ENCODE measurements at regions not wholly inside any gene's neighbourhood (a gene's known extent, or its start where the extent isn't known, plus 50 kb on each side); places are given as distances from the start of the nearest gene placed in this dataset.

GRCh38 chr7:371119-371778, 81.3 kb downstream of the FOXL3 start:
- DNase-seq (ENCODE audit: extremely low read depth, insufficient read length): no peak
- Histone ChIP-seq H3K27me3 (replicated peaks; ENCODE audit: control insufficient read depth, insufficient read depth, low read length) (no peaks in the 10 kb centered on the region; the same call in 1 of the 2 replicates), H3K36me3 (ENCODE audit: control insufficient read depth, insufficient read depth, low read length) (no peaks in the 10 kb centered on the region), H3K4me3 (replicated peaks; ENCODE audit: low read depth, low read length) (no peak overlapping the region)
- TF ChIP-seq CTCF (IDR thresholded peaks at IDR 0.05; ENCODE audit: insufficient read depth, low read length, poor library complexity, severe bottlenecking): no peak

- no peak for DNase-seq (ENCODE audit: extremely low read depth, insufficient read length)
- Histone ChIP-seq H3K4me3 (replicated peaks; ENCODE audit: low read depth, low read length) (no peak overlapping the region), H3K27me3 (replicated peaks; ENCODE audit: control insufficient read depth, insufficient read depth, low read length) (no peaks in the 10 kb centered on the region; the same call in 1 of the 2 replicates), H3K36me3 (ENCODE audit: control insufficient read depth, insufficient read depth, low read length) (no peaks in the 10 kb centered on the region)
- TF ChIP-seq CTCF (IDR thresholded peaks at IDR 0.05; ENCODE audit: insufficient read depth, low read length, poor library complexity, severe bottlenecking): no peak
Observed at GRCh38 chr7:371779-372545, 82.0 kb downstream of the FOXL3 start.

- no peak overlapping the region for H3K4me3 ChIP-seq (replicated peaks; ENCODE audit: low read depth, low read length)
- DNase-seq (ENCODE audit: extremely low read depth, insufficient read length): no peak
- H3K27me3 ChIP-seq (replicated peaks; ENCODE audit: control insufficient read depth, insufficient read depth, low read length): no peaks in the 10 kb centered on the region; the same call in 1 of the 2 replicates
- TF ChIP-seq CTCF (IDR thresholded peaks at IDR 0.05; ENCODE audit: insufficient read depth, low read length, poor library complexity, severe bottlenecking): no peak
- H3K36me3 ChIP-seq (ENCODE audit: control insufficient read depth, insufficient read depth, low read length): no peaks in the 10 kb centered on the region
Observed at GRCh38 chr7:372546-372931, 82.6 kb downstream of the FOXL3 start.

GRCh38 chr7:372932-373791, 83.2 kb downstream of the FOXL3 start:
- no peak overlapping the region for H3K4me3 ChIP-seq (replicated peaks; ENCODE audit: low read depth, low read length)
- no peak for TF ChIP-seq CTCF (IDR thresholded peaks at IDR 0.05; ENCODE audit: insufficient read depth, low read length, poor library complexity, severe bottlenecking)
- no peaks in the 10 kb centered on the region for H3K27me3 ChIP-seq (replicated peaks; ENCODE audit: control insufficient read depth, insufficient read depth, low read length)

GRCh38 chr7:373818-374705, 84.1 kb downstream of the FOXL3 start:
- Histone ChIP-seq H3K4me3 (replicated peaks; ENCODE audit: low read depth, low read length) (no peak overlapping the region), H3K36me3 (ENCODE audit: control insufficient read depth, insufficient read depth, low read length) (no peaks in the 10 kb centered on the region), H3K27me3 (replicated peaks; ENCODE audit: control insufficient read depth, insufficient read depth, low read length) (no peaks in the 10 kb centered on the region)
- no peak for DNase-seq (ENCODE audit: extremely low read depth, insufficient read length)
- TF ChIP-seq CTCF (IDR thresholded peaks at IDR 0.05; ENCODE audit: insufficient read depth, low read length, poor library complexity, severe bottlenecking): no peak

More at GRCh38 chr7:372932-373791, 83.2 kb downstream of the FOXL3 start:
- H3K36me3 ChIP-seq (ENCODE audit: control insufficient read depth, insufficient read depth, low read length): no peaks in the 10 kb centered on the region
- no peak for DNase-seq (ENCODE audit: extremely low read depth, insufficient read length)

Data from GM06990 (cell line).